Fibroblast of lung (primary cell): ENCODE measurements at regions not wholly inside any gene's neighbourhood (a gene's known extent, or its start where the extent isn't known, plus 50 kb on each side); places are given as distances from the start of the nearest gene placed in this dataset.

Experiments
- EZH2 ChIP-seq: IDR thresholded peaks from 2 replicates; pipeline ENCODE4 v1.5.1; 2012; ENCODE audit warnings: low read length, control low read depth, mild to moderate bottlenecking; ENCODE audit errors: missing control alignments
- TF ChIP-seq, protein P1 (sequence below), 2 donors: IDR thresholded peaks in 1 of 2; conservative IDR thresholded peaks in 1 of 2; 1 replicate in 1 of 2; 2 replicates in 1 of 2; pipeline ENCODE4 v1.5.1; 2011 to 2012; ENCODE audit warnings: low read length in 2 of 2, control low read depth in 1 of 2, inconsistent platforms in 1 of 2, low read depth in 1 of 2, mild to moderate bottlenecking in 1 of 2

DNA sequence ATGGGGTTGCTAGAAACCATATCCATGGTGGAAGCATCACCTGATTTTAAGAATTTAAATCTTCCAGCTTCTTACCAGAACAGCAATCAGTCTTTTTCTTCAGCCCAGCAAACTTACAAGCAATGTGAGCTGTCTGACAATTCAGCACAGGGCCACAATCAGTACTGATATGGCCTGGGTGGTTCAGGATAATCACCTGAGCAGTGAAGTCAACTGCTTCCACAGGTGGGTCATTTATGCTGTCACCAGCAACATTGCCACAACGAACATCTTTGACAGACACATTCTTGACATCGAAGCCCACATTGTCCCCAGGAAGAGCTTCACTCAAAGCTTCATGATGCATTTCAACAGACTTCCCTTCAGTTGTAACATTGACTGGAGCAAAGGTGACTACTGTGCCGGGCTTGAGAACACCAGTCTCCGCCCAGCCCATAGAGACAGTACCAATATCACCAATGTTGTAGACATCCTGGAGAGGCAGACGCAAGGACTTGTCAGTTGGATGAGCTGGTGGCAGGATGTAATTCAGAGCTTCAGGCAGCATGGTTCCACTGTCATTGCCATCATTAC, 74.8 kb downstream of the SERINC2 start:
- TF ChIP-seq EZH2: no peak
- TF ChIP-seq, protein P1, sequence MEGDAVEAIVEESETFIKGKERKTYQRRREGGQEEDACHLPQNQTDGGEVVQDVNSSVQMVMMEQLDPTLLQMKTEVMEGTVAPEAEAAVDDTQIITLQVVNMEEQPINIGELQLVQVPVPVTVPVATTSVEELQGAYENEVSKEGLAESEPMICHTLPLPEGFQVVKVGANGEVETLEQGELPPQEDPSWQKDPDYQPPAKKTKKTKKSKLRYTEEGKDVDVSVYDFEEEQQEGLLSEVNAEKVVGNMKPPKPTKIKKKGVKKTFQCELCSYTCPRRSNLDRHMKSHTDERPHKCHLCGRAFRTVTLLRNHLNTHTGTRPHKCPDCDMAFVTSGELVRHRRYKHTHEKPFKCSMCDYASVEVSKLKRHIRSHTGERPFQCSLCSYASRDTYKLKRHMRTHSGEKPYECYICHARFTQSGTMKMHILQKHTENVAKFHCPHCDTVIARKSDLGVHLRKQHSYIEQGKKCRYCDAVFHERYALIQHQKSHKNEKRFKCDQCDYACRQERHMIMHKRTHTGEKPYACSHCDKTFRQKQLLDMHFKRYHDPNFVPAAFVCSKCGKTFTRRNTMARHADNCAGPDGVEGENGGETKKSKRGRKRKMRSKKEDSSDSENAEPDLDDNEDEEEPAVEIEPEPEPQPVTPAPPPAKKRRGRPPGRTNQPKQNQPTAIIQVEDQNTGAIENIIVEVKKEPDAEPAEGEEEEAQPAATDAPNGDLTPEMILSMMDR (conservative IDR thresholded peaks at IDR 0.05 in 1 of 2, IDR thresholded peaks at IDR 0.05 in 1 of 2; ENCODE audit: low read depth in 1 of 2, low read length in 2 of 2): no peak
